ENCODE measurements at regions not wholly inside any gene's neighbourhood (a gene's known extent, or its start where the extent isn't known, plus 50 kb on each side); places are given as distances from the start of the nearest gene placed in this dataset.
A peak's percentile ranks its signal among the peaks of the same experiment; 100 is the strongest.

DNA sequence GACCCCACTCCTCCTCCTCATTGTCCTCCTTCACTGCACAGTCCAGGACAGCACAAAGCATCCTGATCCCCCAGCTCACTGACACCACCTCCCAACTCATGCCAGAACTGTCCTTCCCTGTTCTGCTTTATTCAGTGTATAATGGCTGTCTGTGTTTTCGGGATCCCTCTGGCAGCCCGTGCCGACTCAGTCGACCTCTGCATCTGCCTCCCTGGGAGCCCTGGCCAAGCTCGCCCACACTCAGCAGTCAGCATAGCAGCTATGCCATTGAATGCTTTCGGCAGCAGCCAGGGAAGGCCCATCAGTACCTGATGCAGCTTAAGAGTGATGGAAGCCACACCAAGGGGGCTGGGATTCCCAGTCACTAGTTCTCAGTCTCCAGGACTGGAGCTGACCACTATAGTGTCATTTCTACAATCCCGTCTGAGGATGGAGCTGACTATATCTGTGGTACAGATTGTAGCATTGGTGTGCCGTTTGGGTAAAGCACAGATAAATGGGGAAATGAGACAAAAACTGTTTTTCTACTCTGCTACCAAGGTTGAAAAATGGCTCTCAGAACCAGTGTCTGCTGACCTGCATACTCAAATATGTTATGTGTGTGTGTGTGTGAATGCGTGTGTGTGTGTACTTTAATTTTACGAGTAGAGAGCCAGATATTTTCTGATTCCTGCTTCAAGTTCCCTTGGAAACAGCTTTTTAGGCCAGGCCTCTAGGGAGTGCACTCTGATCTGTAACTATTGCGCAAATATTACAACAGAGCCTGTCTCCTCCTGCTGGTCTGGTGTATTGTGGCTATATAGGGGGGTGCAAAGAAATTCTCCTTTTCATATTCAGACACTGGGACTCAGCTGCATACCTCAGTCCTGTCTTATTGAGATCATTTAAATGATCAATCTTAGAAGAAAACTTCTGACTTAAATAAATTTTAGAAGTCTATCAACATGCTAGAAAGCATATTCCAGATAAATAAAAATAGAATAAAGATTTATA is 78.8 kb upstream of the TOP3B start:
- no peak for TF ChIP-seq TCF7L2 (IDR thresholded peaks at IDR 0.05; ENCODE audit: borderline replicate concordance, extremely low read depth, insufficient read depth, insufficient read length)
- TF ChIP-seq, protein P1, sequence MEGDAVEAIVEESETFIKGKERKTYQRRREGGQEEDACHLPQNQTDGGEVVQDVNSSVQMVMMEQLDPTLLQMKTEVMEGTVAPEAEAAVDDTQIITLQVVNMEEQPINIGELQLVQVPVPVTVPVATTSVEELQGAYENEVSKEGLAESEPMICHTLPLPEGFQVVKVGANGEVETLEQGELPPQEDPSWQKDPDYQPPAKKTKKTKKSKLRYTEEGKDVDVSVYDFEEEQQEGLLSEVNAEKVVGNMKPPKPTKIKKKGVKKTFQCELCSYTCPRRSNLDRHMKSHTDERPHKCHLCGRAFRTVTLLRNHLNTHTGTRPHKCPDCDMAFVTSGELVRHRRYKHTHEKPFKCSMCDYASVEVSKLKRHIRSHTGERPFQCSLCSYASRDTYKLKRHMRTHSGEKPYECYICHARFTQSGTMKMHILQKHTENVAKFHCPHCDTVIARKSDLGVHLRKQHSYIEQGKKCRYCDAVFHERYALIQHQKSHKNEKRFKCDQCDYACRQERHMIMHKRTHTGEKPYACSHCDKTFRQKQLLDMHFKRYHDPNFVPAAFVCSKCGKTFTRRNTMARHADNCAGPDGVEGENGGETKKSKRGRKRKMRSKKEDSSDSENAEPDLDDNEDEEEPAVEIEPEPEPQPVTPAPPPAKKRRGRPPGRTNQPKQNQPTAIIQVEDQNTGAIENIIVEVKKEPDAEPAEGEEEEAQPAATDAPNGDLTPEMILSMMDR (IDR thresholded peaks at IDR 0.05 in 2 of 3, conservative IDR thresholded peaks at IDR 0.05 in 1 of 3; ENCODE audit: borderline replicate concordance in 1 of 3, insufficient read depth in 1 of 3, low read depth in 2 of 3, low read length in 2 of 3) = peak; percentile 10 to 26 (median 20); a peak in 1 of 6 replicates
- TF ChIP-seq, protein P2, sequence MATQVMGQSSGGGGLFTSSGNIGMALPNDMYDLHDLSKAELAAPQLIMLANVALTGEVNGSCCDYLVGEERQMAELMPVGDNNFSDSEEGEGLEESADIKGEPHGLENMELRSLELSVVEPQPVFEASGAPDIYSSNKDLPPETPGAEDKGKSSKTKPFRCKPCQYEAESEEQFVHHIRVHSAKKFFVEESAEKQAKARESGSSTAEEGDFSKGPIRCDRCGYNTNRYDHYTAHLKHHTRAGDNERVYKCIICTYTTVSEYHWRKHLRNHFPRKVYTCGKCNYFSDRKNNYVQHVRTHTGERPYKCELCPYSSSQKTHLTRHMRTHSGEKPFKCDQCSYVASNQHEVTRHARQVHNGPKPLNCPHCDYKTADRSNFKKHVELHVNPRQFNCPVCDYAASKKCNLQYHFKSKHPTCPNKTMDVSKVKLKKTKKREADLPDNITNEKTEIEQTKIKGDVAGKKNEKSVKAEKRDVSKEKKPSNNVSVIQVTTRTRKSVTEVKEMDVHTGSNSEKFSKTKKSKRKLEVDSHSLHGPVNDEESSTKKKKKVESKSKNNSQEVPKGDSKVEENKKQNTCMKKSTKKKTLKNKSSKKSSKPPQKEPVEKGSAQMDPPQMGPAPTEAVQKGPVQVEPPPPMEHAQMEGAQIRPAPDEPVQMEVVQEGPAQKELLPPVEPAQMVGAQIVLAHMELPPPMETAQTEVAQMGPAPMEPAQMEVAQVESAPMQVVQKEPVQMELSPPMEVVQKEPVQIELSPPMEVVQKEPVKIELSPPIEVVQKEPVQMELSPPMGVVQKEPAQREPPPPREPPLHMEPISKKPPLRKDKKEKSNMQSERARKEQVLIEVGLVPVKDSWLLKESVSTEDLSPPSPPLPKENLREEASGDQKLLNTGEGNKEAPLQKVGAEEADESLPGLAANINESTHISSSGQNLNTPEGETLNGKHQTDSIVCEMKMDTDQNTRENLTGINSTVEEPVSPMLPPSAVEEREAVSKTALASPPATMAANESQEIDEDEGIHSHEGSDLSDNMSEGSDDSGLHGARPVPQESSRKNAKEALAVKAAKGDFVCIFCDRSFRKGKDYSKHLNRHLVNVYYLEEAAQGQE (IDR thresholded peaks at IDR 0.05; ENCODE audit: low read depth) = no peak
- TF ChIP-seq EZH2phosphoT487 (IDR thresholded peaks at IDR 0.05; ENCODE audit: borderline replicate concordance) = no peak
- TF ChIP-seq POLR2A (IDR thresholded peaks at IDR 0.05; ENCODE audit: borderline replicate concordance, extremely low read depth, insufficient read depth, insufficient read length) = no peak
- no peak for TF ChIP-seq EZH2 (IDR thresholded peaks at IDR 0.05)
- TF ChIP-seq, protein P3, sequence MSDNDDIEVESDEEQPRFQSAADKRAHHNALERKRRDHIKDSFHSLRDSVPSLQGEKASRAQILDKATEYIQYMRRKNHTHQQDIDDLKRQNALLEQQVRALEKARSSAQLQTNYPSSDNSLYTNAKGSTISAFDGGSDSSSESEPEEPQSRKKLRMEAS (IDR thresholded peaks at IDR 0.05) = no peak
- TF ChIP-seq, protein P4, sequence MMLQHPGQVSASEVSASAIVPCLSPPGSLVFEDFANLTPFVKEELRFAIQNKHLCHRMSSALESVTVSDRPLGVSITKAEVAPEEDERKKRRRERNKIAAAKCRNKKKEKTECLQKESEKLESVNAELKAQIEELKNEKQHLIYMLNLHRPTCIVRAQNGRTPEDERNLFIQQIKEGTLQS (IDR thresholded peaks at IDR 0.05) = no peak
- no peak for TF ChIP-seq YY1 (IDR thresholded peaks at IDR 0.05; ENCODE audit: extremely low read depth, insufficient replicate concordance, low read depth, low read length)
- no peak for TF ChIP-seq POLR2AphosphoS5 (IDR thresholded peaks at IDR 0.05; ENCODE audit: low read depth, low read length)
- peak; percentile 87 for TF ChIP-seq CEBPB (IDR thresholded peaks at IDR 0.05; ENCODE audit: low read depth)
- TF ChIP-seq SRF (IDR thresholded peaks at IDR 0.05; ENCODE audit: low read depth) = no peak
